T-helper 1 cell treated with Interleukin-12 subunit alpha and Interleukin-12 subunit beta and Interleukin-4 antibody, amounts not matched to agents 30 μg/mL and 1 μg/mL, for 36 hours (primary cell): ENCODE measurements at regions not wholly inside any gene's neighbourhood (a gene's known extent, or its start where the extent isn't known, plus 50 kb on each side); places are given as distances from the start of the nearest gene placed in this dataset.
A peak's percentile ranks its signal among the peaks of the same experiment; 100 is the strongest.
"Not testable (repeated sequence)": the region's sequence is repeated elsewhere in the genome, so short reads cannot be mapped to it uniquely, and the experiment has no call there.

ENCODE experiments used
- H3K27ac Mint-ChIP-seq: one replicate; pipeline ENCODE4 v1.8.0; 2021; ENCODE audit warnings: mild to moderate bottlenecking, mixed read lengths
- H3K27me3 Mint-ChIP-seq: one replicate; pipeline ENCODE4 v1.8.0; 2021; ENCODE audit warnings: low read depth, mixed read lengths
- H3K36me3 Mint-ChIP-seq: one replicate; pipeline ENCODE4 v1.8.0; 2021; ENCODE audit warnings: low read depth, mixed read lengths
- H3K4me1 Mint-ChIP-seq: one replicate; pipeline ENCODE4 v1.8.0; 2021; ENCODE audit warnings: low read depth, mixed read lengths
- H3K4me3 Mint-ChIP-seq: one replicate; pipeline ENCODE4 v1.8.0; 2021; ENCODE audit warnings: mild to moderate bottlenecking, moderate library complexity, mixed read lengths
- H3K9me3 Mint-ChIP-seq: one replicate; pipeline ENCODE4 v1.8.0; 2021; ENCODE audit warnings: mixed read lengths

DNA sequence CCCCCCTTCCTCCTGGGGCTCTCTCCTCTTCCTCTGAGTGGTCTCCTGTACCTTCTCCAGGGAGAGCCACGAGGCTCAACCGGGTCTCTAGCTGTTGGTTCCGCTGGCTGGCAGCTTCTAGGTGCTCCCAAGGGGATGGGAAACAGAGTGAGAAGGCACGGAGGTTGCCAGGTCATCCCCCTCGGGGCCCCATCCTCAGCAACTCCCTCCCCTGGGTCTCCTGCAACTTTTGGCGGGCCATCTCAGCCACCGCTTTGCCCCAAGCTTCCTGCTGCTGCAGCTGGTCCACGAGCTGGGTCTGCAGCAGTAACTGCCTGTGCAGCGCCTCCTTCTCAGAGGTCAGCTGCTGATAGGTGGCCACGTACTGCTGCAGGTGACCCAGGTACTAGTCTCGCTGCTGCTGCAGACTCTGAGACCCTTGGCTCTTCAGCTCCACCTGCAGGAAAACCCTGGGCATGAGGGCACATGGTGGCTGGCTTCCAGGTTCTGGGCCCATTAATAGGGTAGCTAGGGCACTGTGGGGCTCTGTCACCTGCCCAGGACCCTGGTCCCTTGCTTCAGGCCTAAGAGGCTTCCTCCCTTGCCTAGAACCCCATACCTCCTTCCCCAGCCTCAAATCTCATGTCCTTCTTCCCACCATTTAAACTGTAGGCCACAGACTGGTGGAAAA, 160.4 kb downstream of the TBC1D2B start:
- not testable (repeated sequence) for H3K4me3 Mint-ChIP-seq, H3K36me3 Mint-ChIP-seq, H3K9me3 Mint-ChIP-seq, H3K4me1 Mint-ChIP-seq, H3K27ac Mint-ChIP-seq
- H3K27me3 Mint-ChIP-seq = peaks cover 29% of the 10 kb centered on the region

DNA sequence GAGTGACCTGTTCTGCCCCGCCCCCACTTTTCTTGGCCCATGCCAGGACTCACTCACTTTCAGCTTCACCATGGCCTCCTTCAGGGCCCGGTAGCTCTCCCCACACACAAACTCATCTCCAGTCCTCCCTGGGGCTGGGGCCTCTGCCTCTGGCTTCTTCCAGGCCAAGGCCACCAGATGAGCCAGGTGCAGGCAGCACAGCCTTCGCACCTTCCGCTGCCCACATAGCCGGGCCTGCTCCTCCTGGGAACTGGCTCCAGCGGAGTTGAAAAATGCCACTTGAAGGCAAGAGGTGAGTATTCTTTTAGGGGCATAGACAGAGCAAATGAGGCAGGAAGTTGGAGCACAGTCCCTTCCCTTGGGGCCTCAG, 161.6 kb downstream of the TBC1D2B start:
- H3K27me3 Mint-ChIP-seq = peaks cover 21% of the 10 kb centered on the region
- not testable (repeated sequence) for H3K27ac Mint-ChIP-seq, H3K9me3 Mint-ChIP-seq, H3K4me3 Mint-ChIP-seq, H3K4me1 Mint-ChIP-seq, H3K36me3 Mint-ChIP-seq

DNA sequence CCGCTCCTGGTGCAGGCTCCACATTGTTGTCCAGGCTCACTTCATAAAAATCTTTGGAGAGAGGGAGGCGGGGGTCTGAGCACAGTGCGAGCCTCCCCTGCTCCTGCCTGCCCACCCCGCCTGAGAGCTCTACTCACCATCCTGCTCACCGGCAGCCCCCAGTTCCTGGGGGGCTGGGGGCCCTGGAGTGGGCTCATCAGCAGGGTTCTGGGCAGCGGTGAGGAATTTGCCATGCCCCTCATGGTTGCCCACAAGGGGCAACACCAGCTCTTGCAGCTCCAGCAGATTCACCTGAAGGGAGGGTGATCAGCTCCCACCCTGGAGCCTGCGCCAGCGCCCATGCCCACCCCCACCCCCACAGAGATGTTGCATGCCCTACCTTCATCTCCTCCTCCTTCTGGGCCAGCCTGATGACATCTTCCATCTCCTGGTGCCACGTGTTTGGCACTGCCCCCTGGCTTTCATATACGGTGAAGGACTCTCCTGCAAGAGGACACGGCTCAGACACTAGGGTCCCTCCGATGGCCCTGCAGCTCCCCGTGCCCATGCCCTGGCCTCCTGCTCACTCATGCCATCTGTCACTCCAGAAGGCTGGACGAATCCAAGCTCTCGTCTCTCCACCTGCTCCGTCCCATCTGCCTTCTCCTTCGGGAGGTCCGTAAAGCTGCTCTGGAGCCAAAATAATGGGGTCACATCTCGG, 162.1 kb downstream of the TBC1D2B start:
- Mint-ChIP-seq H3K4me3 (no peak overlapping the region), H3K4me1 (peaks cover 4% of the 10 kb centered on the region), H3K36me3 (no peaks in the 10 kb centered on the region), H3K9me3 (no peaks in the 10 kb centered on the region), H3K27me3 (peaks cover 21% of the 10 kb centered on the region), H3K27ac (no peak overlapping the region)

DNA sequence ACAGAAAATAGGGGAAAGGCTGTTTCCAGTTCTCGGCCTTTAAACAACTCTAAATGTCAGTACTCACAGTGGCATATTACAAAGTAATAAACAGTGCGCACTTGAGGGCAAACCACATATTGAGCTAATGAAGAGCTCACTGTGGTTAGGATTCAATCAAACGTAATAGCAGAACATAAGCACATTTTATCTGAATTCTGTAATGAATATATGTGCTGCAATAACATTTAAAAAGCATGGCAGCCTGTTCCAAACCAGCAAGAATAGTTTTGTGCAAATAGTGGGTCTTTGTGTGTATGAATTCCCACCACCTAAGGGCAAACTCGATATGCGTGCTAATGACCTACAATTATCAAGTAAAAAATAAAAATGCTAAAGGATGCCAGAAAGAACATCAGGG, 163.0 kb downstream of the TBC1D2B start:
- H3K27me3 Mint-ChIP-seq = peaks cover 13% of the 10 kb centered on the region
- H3K4me1 Mint-ChIP-seq, H3K27ac Mint-ChIP-seq, H3K4me3 Mint-ChIP-seq, H3K9me3 Mint-ChIP-seq, H3K36me3 Mint-ChIP-seq: not testable (repeated sequence)

DNA sequence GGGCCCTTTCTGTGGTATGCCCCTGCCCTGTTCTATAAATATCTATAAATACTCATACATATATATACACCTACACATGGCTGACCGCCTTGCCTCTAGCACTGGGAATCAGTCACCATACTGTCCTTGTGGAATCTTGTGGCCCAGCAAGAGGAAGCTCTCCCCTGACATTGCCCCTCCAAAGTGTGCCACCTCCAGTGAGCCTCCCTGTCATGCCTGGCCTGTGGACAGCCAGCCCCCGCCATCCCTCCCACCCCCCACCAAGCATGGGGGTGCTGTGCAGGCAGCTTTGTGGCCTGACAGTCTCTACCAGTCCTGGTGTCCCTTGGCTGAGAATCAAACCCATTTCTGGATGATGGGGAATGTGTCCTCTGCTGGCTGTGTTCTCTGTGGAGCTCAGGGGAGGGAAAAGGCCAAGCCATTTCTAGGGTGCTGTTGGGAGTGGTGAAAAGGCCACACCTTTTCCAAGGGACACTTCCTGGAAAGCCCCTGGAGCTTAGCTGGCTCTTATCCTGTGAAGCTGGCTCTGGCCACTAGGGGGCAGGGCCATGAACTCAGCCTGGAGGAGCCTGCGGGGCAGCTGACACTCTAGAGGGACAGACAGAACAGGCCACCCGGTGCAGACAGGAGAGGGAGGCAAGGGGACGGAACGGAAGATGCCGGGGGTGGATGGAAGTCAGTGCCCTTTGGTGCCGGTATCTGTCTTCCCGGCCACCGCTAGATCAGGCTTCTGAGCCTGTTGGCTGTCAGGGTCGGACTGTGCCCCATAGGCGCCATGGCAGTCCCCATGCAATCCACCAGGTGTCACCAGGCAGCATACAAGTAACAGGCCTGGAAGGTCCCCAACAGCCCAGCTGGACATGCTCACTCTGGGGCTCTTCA, 167.2 kb downstream of the TBC1D2B start:
- Mint-ChIP-seq H3K27ac (peak overlapping the region; percentile 34), H3K4me3 (peak overlapping the region; percentile 84)
- H3K27me3 Mint-ChIP-seq, H3K4me1 Mint-ChIP-seq, H3K9me3 Mint-ChIP-seq, H3K36me3 Mint-ChIP-seq: not testable (repeated sequence)

DNA sequence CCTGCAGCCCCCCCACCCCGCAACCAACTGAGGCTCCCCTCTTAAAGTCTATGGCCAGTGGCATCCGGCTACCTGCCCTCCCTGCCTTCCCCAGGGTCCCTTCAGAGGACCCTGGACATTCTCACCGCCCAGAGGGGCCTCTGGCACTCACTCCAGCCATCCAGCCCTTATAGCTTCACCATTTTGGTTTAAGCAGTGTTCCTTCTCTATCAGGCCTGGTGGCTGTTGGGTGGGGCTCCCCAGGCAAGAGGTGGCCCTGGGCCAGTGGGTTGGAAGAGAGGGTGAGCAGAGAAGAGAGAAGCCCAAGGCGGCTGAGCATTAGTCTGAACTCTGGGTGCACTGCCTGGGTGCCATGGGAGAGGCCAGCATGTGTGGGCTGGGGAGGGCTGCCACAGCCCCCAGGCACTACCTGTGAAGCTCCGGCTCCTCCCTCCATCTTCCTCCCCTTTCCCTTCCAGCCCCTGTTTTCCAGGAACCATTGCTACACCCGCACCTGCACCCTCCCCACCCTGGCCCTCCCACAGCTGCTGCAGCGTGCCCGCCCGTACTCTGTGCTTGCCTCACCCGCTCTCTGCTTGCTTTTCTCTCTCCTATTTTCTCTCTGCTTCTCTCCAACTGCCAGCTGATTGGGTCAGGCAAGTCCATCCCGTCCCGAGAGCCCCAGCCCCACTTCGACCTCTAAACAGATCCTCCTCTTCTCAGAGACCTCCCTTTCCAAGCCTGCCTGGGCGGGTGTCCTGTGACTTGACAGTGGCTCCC, 168.2 kb downstream of the TBC1D2B start:
- Mint-ChIP-seq H3K4me1 (peaks cover 8% of the 10 kb centered on the region), H3K36me3 (no peaks in the 10 kb centered on the region), H3K27me3 (peaks cover 4% of the 10 kb centered on the region), H3K27ac (no peak overlapping the region), H3K4me3 (no peak overlapping the region), H3K9me3 (no peaks in the 10 kb centered on the region)

DNA sequence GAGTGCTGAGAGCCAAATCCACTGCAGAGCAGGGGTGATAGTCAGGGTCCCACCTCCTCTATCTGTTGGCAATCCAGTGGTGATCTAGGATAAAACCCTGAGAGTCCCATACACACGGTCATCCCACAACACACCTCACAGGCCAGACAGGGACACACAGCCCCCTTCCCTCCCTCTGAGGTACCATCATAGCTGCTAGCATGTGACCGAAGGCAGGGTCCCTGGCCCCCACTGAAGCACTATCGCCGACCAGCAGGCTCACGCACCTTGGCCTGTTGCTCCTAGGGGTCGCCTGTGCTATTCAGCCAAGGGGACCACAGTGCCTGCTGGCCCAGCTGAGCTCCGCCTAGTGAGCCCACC, 168.8 kb downstream of the TBC1D2B start:
- H3K4me3 Mint-ChIP-seq, H3K27ac Mint-ChIP-seq, H3K27me3 Mint-ChIP-seq, H3K36me3 Mint-ChIP-seq, H3K9me3 Mint-ChIP-seq, H3K4me1 Mint-ChIP-seq: not testable (repeated sequence)

DNA sequence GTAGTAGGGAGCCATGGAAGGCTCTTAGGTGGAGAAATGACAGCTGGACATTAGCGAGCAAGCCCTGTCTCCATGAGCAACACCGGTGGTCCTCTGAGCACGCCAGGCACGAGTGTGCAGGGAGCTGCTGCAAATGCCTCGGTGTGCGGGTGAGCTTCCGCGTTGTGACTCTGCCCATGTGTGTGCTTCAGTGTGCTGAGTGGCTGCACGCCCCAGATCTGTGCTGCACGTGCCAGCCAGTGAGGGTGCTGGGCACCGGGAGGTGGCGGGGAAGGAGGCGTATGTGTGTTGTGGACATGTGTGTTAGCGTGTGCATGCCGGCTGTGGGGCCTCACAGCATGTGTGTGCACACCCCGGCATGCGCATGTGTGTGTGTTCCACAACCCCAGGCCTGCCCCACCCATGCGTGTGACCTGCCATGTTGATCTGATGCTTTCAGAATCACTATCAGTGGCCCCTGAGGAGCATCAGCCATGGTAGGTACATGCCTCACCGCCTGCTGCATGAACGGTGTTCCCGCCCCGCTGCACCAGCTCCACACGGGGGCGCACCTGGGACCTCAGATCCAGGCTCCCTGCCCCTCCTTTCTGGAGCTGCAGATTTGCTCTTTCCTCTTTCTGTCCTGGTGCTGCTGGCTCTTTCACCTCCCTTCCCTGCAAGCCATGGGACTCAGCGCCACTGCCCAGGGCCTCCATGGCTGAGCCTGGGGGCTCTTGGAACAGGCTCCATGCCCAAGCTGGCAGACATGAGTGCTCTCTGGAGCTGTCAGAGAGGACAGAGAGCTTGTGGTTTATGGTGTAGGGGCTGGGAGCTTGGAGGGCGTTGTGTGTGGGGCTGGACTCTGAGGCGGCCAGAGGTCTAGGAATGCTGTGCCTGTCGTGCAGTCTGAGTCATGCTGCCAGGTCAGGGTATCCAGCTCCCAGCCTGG, 169.4 kb downstream of the TBC1D2B start:
- H3K9me3 Mint-ChIP-seq = no peaks in the 10 kb centered on the region
- peaks cover 8% of the 10 kb centered on the region for H3K4me1 Mint-ChIP-seq
- no peak overlapping the region for H3K27ac Mint-ChIP-seq
- H3K36me3 Mint-ChIP-seq = no peaks in the 10 kb centered on the region
- H3K27me3 Mint-ChIP-seq = peaks cover under 1% of the 10 kb centered on the region
- no peak overlapping the region for H3K4me3 Mint-ChIP-seq

DNA sequence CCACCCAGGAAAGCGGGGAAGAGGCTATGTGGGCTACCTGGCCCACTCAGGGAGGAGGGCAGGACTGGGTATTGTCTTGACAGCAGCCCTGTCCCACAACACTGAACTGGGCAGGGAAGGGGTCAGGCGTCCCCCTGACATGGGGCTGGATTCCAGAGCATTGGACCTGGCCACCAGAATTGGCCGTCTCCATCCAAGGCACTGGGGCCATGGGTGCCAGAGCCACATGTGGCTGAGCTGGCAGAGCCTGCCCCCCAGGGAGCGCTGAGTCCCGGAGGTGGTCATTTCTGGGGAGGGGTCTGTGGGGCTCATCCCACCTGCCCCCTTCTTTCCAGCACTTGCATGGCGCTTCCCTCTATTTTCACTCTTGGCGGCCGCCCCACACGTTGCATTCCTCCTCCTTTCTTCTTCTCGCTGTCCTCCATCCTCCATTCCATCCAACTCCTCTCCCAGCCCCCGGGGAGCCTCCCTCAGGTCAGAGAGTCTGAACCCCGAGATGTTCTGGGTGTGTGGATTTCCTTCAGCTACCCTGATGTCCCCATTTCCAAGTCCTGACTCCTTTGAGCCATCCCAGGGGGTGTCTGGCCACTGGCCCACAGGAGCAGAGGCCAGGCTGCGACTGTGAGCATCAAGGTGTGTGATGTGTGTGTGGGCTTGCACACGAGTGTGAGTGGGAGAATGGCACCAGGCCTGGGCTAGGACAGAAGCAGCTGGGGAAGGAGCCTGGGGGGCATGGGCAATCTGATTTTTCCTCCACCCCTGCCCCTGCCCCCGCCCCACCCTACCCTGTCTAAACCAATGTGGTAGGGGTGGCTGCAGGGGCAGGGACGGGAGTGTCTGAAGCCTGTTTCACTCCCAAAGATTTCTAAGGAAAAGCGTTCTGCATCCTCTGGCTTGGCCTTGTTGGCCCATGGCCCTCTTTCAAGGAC, 171.2 kb downstream of the TBC1D2B start:
- H3K4me1 Mint-ChIP-seq, H3K36me3 Mint-ChIP-seq, H3K27ac Mint-ChIP-seq, H3K27me3 Mint-ChIP-seq, H3K4me3 Mint-ChIP-seq, H3K9me3 Mint-ChIP-seq: not testable (repeated sequence)

DNA sequence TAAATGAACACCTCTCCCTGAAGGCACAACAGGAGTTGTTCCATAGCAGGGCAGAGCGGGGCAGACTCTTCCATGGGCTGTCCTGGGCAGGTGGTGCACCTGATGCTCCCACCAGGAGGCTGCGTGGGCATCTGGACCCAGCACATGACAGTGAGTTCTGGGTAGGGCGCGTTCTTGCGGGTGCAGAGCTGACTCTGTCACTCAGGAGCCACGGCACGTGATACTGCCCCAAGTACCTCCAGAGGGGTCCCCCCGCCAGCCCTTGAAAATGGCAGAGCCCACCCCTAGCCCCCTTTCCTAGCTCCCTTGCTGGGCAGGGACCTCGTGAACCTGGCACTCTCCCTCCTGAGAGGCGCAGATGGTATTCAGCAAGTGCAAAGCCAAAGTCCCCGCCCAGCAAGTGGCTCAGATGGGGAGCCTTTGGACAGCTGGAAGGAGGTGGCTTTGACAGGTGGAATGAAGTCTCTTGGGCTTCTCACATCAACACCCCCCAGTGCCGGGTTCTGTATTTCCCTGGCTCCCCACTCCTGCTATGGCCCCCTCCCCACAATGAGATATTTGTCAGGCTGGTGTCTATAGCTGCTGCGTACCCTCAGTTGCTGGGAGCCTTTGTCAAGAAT, 172.1 kb downstream of the TBC1D2B start:
- no peaks in the 10 kb centered on the region for H3K9me3 Mint-ChIP-seq

DNA sequence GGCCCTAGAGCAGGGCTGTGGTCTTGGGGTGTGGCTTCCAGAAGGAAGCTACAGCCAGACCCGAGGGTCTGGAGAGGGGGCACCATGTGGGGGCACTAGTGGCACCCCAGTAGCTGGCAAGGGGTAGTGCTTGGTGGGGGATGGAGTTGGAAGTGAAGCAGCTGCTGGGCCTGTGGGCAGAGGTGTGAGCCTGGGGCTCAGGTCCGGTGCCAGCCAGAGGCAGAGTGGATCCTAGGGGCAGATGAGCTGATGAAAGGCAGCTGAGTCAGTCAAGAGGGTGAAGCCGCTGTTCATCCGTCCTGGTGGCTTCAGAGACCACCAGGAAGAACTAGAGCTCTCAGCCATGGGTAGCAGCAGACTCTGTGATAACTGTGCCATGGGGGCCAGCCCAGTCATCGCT, 172.6 kb downstream of the TBC1D2B start:
- Mint-ChIP-seq H3K27ac (no peak overlapping the region), H3K36me3 (no peaks in the 10 kb centered on the region), H3K4me1 (no peaks in the 10 kb centered on the region), H3K27me3 (no peaks in the 10 kb centered on the region), H3K4me3 (no peak overlapping the region), H3K9me3 (no peaks in the 10 kb centered on the region)

More for the DNA sequence above, 172.1 kb downstream of the TBC1D2B start:
- Mint-ChIP-seq H3K36me3 (no peaks in the 10 kb centered on the region), H3K4me3 (no peak overlapping the region), H3K27me3 (no peaks in the 10 kb centered on the region), H3K27ac (no peak overlapping the region), H3K4me1 (peaks cover 4% of the 10 kb centered on the region)

DNA sequence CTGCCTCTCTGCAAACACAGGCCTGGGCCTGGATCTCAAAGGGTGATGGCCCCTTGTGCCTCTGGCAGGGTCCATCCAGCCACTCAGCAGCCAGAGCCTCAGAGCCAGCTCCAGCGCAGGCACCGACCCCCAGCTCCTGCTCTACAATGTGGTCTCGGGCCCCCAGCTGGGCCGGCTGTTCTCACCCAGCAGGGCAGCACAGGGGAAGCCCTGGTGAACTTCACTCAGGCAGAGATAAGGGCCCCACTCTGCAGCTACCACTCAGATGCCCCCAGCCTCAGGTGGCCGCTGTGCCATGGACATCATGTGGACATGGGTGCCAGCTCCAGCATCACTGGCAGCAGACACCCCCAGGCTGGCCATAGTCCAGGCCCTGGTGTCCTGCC, 173.1 kb downstream of the TBC1D2B start:
- Mint-ChIP-seq H3K36me3 (no peaks in the 10 kb centered on the region), H3K9me3 (no peaks in the 10 kb centered on the region), H3K4me1 (no peaks in the 10 kb centered on the region), H3K27ac (no peak overlapping the region), H3K4me3 (no peak overlapping the region), H3K27me3 (no peaks in the 10 kb centered on the region)
